Psoas muscle (tissue), 7 donors: ENCODE measurements at regions not wholly inside any gene's neighbourhood (a gene's known extent, or its start where the extent isn't known, plus 50 kb on each side); places are given as distances from the start of the nearest gene placed in this dataset.

Experiments
- ATAC-seq, 4 donors: fragments of 200-7000 bp; cut with Tn5 transposase; one replicate each; pipeline ENCODE4 v1.9.1; 2020; ENCODE audit warnings: moderate library complexity in 3 of 4, mild to moderate bottlenecking in 2 of 4
- DNase-seq, 2 donors: peaks; one replicate each; pipeline ENCODE4 v3.0.0-alpha.2; 2020
- H3K27ac ChIP-seq: fragments of 200-600 bp; one replicate; pipeline ENCODE4 v1.8.0; 2022
- H3K27me3 ChIP-seq, 3 donors: fragments of 200-600 bp in 1 of 3; one replicate each; pipeline versions ENCODE4 v1.6.1 to v1.8.0; 2013 to 2022; ENCODE audit warnings: low read length in 2 of 3, mild to moderate bottlenecking in 2 of 3, moderate library complexity in 1 of 3; ENCODE audit not compliant: insufficient read depth in 3 of 3
- H3K36me3 ChIP-seq, 2 donors: fragments of 200-600 bp in 1 of 2; one replicate each; pipeline versions ENCODE4 v1.6.1 to v1.8.0; 2013 to 2022; ENCODE audit warnings: low read depth in 1 of 2, mild to moderate bottlenecking in 1 of 2, moderate library complexity in 1 of 2; ENCODE audit not compliant: insufficient read depth in 1 of 2
- H3K4me1 ChIP-seq: fragments of 200-600 bp; one replicate; pipeline ENCODE4 v1.8.0; 2022
- H3K4me3 ChIP-seq: fragments of 200-600 bp; one replicate; pipeline ENCODE4 v1.8.0; 2022; ENCODE audit warnings: mild to moderate bottlenecking
- H3K9me3 ChIP-seq: fragments of 200-600 bp; one replicate; pipeline ENCODE4 v1.8.0; 2022
- WGBS, 3 donors: extraction: QIAGEN DNeasy Blood & Tissue Kit; methylation state at CpG; one replicate each; pipeline versions ENCODE4 v1.1.6 to v1.1.7; 2013; 5-methylcytosine and 5-hydroxymethylcytosine counted together
- intact Hi-C, 2 donors: fragments of 100-400 bp; cut with DNase I; formaldehyde crosslinking; loops; one replicate each; pipeline versions ENCODE4 v1.11.0 to v1.14.2; 2022
- TF ChIP-seq, protein P1 (sequence below): fragments of 200-600 bp; IDR thresholded peaks from one replicate; pipeline ENCODE4 v1.8.0; 2022; ENCODE audit warnings: antibody characterized with exemption
- donor health status: healthy with polysubstance abuse.
- donor health status: DM: no; HTN: no; CAD: no; lungs with moderate emphysema.
- donor health status: Bipolar disorder and iron deficiency.
- donor health status: healthy.
- donor health status: DM: yes; HTN: yes; CAD: no.
- donor health status: DM: no; HTN: no; CAD: no.
- donor health status: DM: yes; HTN: yes; CAD: no.

DNA sequence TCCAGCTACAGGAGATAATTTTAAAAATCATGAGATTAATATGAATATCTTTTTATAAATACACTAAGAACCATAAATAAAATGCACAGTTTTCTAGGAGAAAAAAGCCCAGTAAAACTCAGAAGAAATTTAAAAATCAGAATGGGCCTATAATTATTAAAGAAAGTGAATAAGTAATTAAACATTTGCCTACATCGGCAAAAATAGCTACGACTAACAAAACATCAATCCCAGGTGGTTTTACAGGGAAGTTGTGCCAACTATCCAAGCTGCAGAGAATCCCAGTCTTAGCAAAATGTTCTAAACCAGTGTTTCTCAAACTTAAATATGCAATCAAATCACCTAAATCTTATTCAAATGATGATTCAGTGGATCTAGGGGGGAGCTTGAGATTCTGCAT, 180.0 kb downstream of the TRIM29 start:
- intact Hi-C loops = no loop called here
- no peak for DNase-seq
- Histone ChIP-seq H3K27ac (no peak overlapping the region), H3K27me3 (peaks cover 2% of the 10 kb centered on the region in 3 donors), H3K4me1 (no peaks in the 10 kb centered on the region), H3K9me3 (no peaks in the 10 kb centered on the region), H3K4me3 (no peak overlapping the region), H3K36me3 (no peaks in the 10 kb centered on the region)
- no peak for ATAC-seq
- 24 to 36% (median 28%) methylated on average over 2 of the region's 2 CpGs for WGBS, 3 donors
- TF ChIP-seq, protein P1, sequence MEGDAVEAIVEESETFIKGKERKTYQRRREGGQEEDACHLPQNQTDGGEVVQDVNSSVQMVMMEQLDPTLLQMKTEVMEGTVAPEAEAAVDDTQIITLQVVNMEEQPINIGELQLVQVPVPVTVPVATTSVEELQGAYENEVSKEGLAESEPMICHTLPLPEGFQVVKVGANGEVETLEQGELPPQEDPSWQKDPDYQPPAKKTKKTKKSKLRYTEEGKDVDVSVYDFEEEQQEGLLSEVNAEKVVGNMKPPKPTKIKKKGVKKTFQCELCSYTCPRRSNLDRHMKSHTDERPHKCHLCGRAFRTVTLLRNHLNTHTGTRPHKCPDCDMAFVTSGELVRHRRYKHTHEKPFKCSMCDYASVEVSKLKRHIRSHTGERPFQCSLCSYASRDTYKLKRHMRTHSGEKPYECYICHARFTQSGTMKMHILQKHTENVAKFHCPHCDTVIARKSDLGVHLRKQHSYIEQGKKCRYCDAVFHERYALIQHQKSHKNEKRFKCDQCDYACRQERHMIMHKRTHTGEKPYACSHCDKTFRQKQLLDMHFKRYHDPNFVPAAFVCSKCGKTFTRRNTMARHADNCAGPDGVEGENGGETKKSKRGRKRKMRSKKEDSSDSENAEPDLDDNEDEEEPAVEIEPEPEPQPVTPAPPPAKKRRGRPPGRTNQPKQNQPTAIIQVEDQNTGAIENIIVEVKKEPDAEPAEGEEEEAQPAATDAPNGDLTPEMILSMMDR = no peak

DNA sequence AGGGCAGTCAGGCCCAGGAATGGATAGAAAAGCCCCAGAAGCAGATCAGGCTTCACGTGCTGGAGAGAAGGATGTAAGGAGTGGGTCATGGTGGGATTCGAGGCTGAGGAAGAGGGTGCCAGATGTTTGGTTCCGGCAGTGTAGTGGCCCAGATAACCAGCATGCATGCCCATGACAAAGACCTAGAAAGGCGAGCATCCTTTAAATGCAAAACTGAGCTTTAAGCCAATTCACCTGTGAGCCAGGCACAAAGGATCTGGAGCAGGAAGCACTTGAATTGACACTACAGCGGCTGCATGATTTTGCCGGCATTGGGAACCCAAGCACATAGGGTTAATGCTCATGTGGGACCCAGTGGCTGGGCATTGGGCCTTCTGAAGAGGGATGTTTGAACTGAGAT, 185.5 kb downstream of the TRIM29 start:
- peaks cover 0 to 5% (median 2%) of the 10 kb centered on the region in 3 donors for H3K27me3 ChIP-seq
- ATAC-seq (no peak), DNase-seq (no peak)
- H3K27ac ChIP-seq = no peak overlapping the region
- no peaks in the 10 kb centered on the region for H3K4me1 ChIP-seq
- intact Hi-C loops = no loop called here
- TF ChIP-seq, protein P1 = no peak
- no peaks in the 10 kb centered on the region for H3K36me3 ChIP-seq
- 75 to 89% (median 78%) methylated on average over 6 of the region's 6 CpGs for WGBS, 3 donors
- H3K4me3 ChIP-seq = no peak overlapping the region
- H3K9me3 ChIP-seq = no peaks in the 10 kb centered on the region

DNA sequence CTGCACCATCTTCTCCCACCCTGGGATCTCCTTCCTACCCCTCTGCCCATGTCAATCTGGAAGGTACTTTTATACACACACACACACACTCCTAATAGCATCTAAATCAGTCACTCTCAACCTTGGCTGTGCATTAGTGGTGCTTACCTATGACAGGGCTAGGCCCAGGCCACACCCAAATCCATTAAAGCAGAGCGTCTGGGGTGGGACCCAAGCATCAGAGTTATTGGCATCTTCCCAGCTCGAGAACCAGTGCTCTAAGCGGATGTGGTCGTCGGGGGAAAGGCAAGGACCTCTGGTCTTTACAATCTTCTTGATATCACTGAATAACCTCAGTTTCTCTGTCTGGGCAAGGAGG, 194.6 kb downstream of the TRIM29 start:
- Histone ChIP-seq H3K27ac (no peak overlapping the region), H3K4me3 (no peak overlapping the region), H3K9me3 (no peaks in the 10 kb centered on the region), H3K27me3 (peaks cover 0 to 14% (median 3%) of the 10 kb centered on the region in 3 donors), H3K36me3 (no peaks in the 10 kb centered on the region), H3K4me1 (no peaks in the 10 kb centered on the region)
- intact Hi-C loops = no loop called here
- WGBS, 3 donors = 75 to 79% (median 77%) methylated on average over 5 of the region's 5 CpGs
- ATAC-seq = no peak
- no peak for DNase-seq
- TF ChIP-seq, protein P1 = no peak

DNA sequence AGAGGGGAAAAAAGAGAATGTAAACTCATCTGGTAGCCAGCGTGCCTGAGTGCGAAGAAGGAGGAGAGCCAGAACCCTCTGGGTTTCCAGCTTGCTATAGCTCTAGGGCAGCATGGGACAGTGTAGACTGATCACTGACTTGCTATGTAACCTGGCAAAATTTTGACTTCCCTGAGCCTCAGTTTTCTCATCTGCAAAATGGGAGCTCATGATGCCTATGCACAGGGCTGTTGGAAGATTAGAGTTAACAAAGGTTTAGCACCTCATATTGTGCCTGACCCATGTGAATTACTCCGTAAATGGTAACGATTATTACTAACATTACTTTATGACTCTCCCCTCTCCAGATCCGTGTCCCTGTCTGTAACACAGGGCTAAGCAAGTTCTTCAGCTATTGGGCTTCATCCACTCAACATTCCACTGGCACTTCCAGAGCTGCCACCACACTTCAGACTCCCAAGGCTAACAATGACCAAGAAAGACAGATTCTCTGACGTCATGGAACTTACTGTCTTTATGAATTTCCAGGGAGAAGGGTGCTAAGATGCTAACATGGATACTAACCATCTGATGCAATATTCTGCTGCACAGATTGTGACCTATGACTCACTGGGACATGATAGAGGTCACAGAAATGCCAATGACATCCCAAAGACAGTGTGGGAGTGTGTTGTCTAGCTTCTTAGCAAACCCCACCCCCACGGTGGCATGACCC, 195.2 kb downstream of the TRIM29 start:
- DNase-seq (no peak), ATAC-seq (no peak)
- 83 to 84% (median 84%) methylated on average over 7 of the region's 7 CpGs for WGBS, 3 donors
- TF ChIP-seq, protein P1 = no peak
- Histone ChIP-seq H3K36me3 (no peaks in the 10 kb centered on the region), H3K27ac (no peak overlapping the region), H3K27me3 (peaks cover 0 to 14% (median 3%) of the 10 kb centered on the region in 3 donors), H3K9me3 (no peaks in the 10 kb centered on the region), H3K4me1 (no peaks in the 10 kb centered on the region), H3K4me3 (no peak overlapping the region)
- intact Hi-C loops = no loop called here
